GM19395 (cell line): ENCODE measurements at regions not wholly inside any gene's neighbourhood (a gene's known extent, or its start where the extent isn't known, plus 50 kb on each side); places are given as distances from the start of the nearest gene placed in this dataset.

Experiments
- ATAC-seq: cut with Tn5 transposase; IDR thresholded peaks from one replicate; pipeline ENCODE4 v1.9.1; 2021; ENCODE audit warnings: mild to moderate bottlenecking, moderate library complexity; ENCODE audit not compliant: unreplicated experiment

GRCh38 chr16:14337303-14338191 lies 266.4 kb downstream of the MRTFB start:
- ATAC-seq: no peak

- ATAC-seq: no peak
These were observed 264.2 kb downstream of the MRTFB start for GRCh38 chr16:14335297-14335696.

- ATAC-seq: no peak
These were observed 263.4 kb downstream of the MRTFB start for GRCh38 chr16:14334366-14335080.

GRCh38 chr16:14333361-14333760 lies 262.2 kb downstream of the MRTFB start:
- ATAC-seq: no peak

GRCh38 chr16:14331020-14331419 lies 259.9 kb downstream of the MRTFB start:
- no peak for ATAC-seq

GRCh38 chr16:14329727-14330350 lies 258.7 kb downstream of the MRTFB start:
- no peak for ATAC-seq

GRCh38 chr16:14325502-14326401 lies 254.6 kb downstream of the MRTFB start:
- ATAC-seq: no peak

GRCh38 chr16:14324581-14324980 lies 253.5 kb downstream of the MRTFB start:
- no peak for ATAC-seq

GRCh38 chr16:14322186-14322585 lies 251.1 kb downstream of the MRTFB start:
- no peak for ATAC-seq

- ATAC-seq: no peak
These were observed 250.4 kb downstream of the MRTFB start for GRCh38 chr16:14321542-14321941.

GRCh38 chr16:14320406-14320805 lies 249.3 kb downstream of the MRTFB start:
- no peak for ATAC-seq
